GM23338 (cell line): ENCODE measurements at regions not wholly inside any gene's neighbourhood (a gene's known extent, or its start where the extent isn't known, plus 50 kb on each side); places are given as distances from the start of the nearest gene placed in this dataset.

Source experiments
- ATAC-seq: fragments of 200-7000 bp; cut with Tn5 transposase; 3 replicates; pipeline ENCODE4 v1.9.1; 2020
- DNase-seq: peaks from one replicate; pipeline ENCODE4 v3.0.0-alpha.2; 2015; ENCODE audit warnings: low spot score
- H2AFZ ChIP-seq: fragments of 200-600 bp; sonication (generic); 2 replicates; pipeline ENCODE4 v1.8.0; 2016; ENCODE audit warnings: antibody characterized with exemption, mild to moderate bottlenecking, moderate library complexity
- H3F3A ChIP-seq: fragments of 200-600 bp; sonication (generic); replicated peaks from 2 replicates; pipeline ENCODE4 v1.8.0; 2017; ENCODE audit warnings: antibody characterized with exemption, mixed run types, low read depth
- H3K27ac ChIP-seq: fragments of 200-600 bp; sonication (generic); 2 replicates; pipeline ENCODE4 v1.6.1; 2016; ENCODE audit warnings: low read depth
- H3K27me3 ChIP-seq: fragments of 200-600 bp; sonication (generic); 2 replicates; pipeline ENCODE4 v1.8.0; 2016; ENCODE audit warnings: mild to moderate bottlenecking, mixed run types, moderate library complexity; ENCODE audit not compliant: insufficient read depth
- H3K36me3 ChIP-seq: fragments of 200-600 bp; sonication (generic); 2 replicates; pipeline ENCODE4 v1.8.0; 2016; ENCODE audit warnings: mild to moderate bottlenecking; ENCODE audit not compliant: insufficient read depth
- H3K4me1 ChIP-seq: fragments of 200-600 bp; sonication (generic); 2 replicates; pipeline ENCODE4 v1.8.0; 2016; ENCODE audit warnings: mild to moderate bottlenecking, moderate library complexity; ENCODE audit not compliant: insufficient read depth
- H3K4me2 ChIP-seq: fragments of 200-600 bp; sonication (generic); 2 replicates; pipeline ENCODE4 v1.7.1; 2017; ENCODE audit warnings: mixed run types
- H3K4me3 ChIP-seq: fragments of 200-600 bp; sonication (generic); 2 replicates; pipeline ENCODE4 v1.6.1; 2016; ENCODE audit warnings: mixed run types
- H3K79me2 ChIP-seq: fragments of 200-600 bp; sonication (generic); replicated peaks from 2 replicates; pipeline ENCODE4 v1.8.0; 2017; ENCODE audit warnings: mild to moderate bottlenecking; ENCODE audit not compliant: insufficient read depth
- H3K9me2 ChIP-seq: fragments of 200-600 bp; sonication (generic); 2 replicates; pipeline ENCODE4 v1.8.0; 2017; ENCODE audit not compliant: insufficient read depth
- H4K20me1 ChIP-seq: fragments of 200-600 bp; sonication (generic); replicated peaks from 2 replicates; pipeline ENCODE4 v1.8.0; 2017; ENCODE audit warnings: mild to moderate bottlenecking; ENCODE audit not compliant: insufficient read depth
- H3K27ac Mint-ChIP-seq: 2 replicates; pipeline ENCODE4 v1.8.0; 2020; ENCODE audit warnings: inconsistent platforms, mild to moderate bottlenecking, moderate library complexity, mixed read lengths
- H3K27me3 Mint-ChIP-seq: 3 replicates; pipeline ENCODE4 v1.8.0; 2022; ENCODE audit warnings: low read depth, mild to moderate bottlenecking, moderate library complexity, mixed read lengths, inconsistent platforms; ENCODE audit not compliant: insufficient read depth, poor library complexity
- H3K36me3 Mint-ChIP-seq: 3 replicates; pipeline ENCODE4 v1.8.0; 2021; ENCODE audit warnings: low read depth, mild to moderate bottlenecking, inconsistent platforms, moderate library complexity, mixed read lengths
- H3K4me1 Mint-ChIP-seq: 3 replicates; pipeline ENCODE4 v1.8.0; 2020; ENCODE audit warnings: mild to moderate bottlenecking, inconsistent platforms, mixed read lengths
- H3K4me3 Mint-ChIP-seq: 3 replicates; pipeline ENCODE4 v1.8.0; 2021; ENCODE audit warnings: moderate library complexity, mild to moderate bottlenecking, inconsistent platforms, mixed read lengths
- H3K9me3 Mint-ChIP-seq: 3 replicates; pipeline ENCODE4 v1.8.0; 2020; ENCODE audit warnings: moderate library complexity, mild to moderate bottlenecking, inconsistent platforms, mixed read lengths
- CREB1 ChIP-seq: fragments of 250-450 bp; sonication (Bioruptor Pico); IDR thresholded peaks from 2 replicates; pipeline ENCODE4 v1.5.0; 2020; ENCODE audit warnings: low read depth, mild to moderate bottlenecking, moderate library complexity
- CTCF ChIP-seq, 2 experiments: fragments of 200-600 bp in 1 of 2; sonication (generic) in 1 of 2; conservative IDR thresholded peaks; 2 replicates each; pipeline versions ENCODE4 v1.5.1 to v1.6.1; 2016 to 2017; ENCODE audit warnings: antibody characterized with exemption in 2 of 2, low read depth in 2 of 2, mild to moderate bottlenecking in 2 of 2, moderate library complexity in 1 of 2
- ETS1 ChIP-seq: IDR thresholded peaks from 2 replicates; pipeline ENCODE4 v1.6.1; 2016; ENCODE audit warnings: antibody characterized with exemption
- EZH2 ChIP-seq: fragments of 200-600 bp; sonication (generic); IDR thresholded peaks from one replicate; pipeline ENCODE4 v1.8.0; 2017; ENCODE audit warnings: antibody characterized with exemption, mild to moderate bottlenecking, low read depth; ENCODE audit not compliant: unreplicated experiment
- EZH2phosphoT487 ChIP-seq: fragments of 200-600 bp; sonication (generic); IDR thresholded peaks from one replicate; pipeline ENCODE4 v1.8.1; 2018; ENCODE audit warnings: antibody characterized with exemption; ENCODE audit not compliant: unreplicated experiment
- JUNB ChIP-seq: IDR thresholded peaks from one replicate; pipeline ENCODE4 v1.6.1; 2016; ENCODE audit warnings: antibody characterized with exemption; ENCODE audit not compliant: unreplicated experiment
- NANOG ChIP-seq: IDR thresholded peaks from 2 replicates; pipeline ENCODE4 v1.6.1; 2016; ENCODE audit warnings: antibody characterized with exemption, borderline replicate concordance
- POLR2AphosphoS5 ChIP-seq: IDR thresholded peaks from 2 replicates; pipeline ENCODE4 v1.6.1; 2016; ENCODE audit warnings: antibody characterized with exemption, low read depth
- REST ChIP-seq: IDR thresholded peaks from one replicate; pipeline ENCODE4 v1.6.1; 2018; ENCODE audit warnings: antibody characterized with exemption; ENCODE audit not compliant: unreplicated experiment
- STAT1 ChIP-seq: IDR thresholded peaks from one replicate; pipeline ENCODE4 v1.6.1; 2016; ENCODE audit warnings: antibody characterized with exemption; ENCODE audit not compliant: unreplicated experiment
- ZNF114 ChIP-seq: fragments of 250-450 bp; sonication (Bioruptor Pico); IDR thresholded peaks from 2 replicates; pipeline ENCODE4 v1.5.0; 2020; ENCODE audit warnings: mild to moderate bottlenecking, moderate library complexity
- ZNF331 ChIP-seq: fragments of 250-450 bp; sonication (Bioruptor Pico); IDR thresholded peaks from 2 replicates; pipeline ENCODE4 v1.5.0; 2020; ENCODE audit warnings: low read depth, mild to moderate bottlenecking, moderate library complexity
- ZNF462 ChIP-seq: fragments of 250-450 bp; sonication (Bioruptor Pico); IDR thresholded peaks from 2 replicates; pipeline ENCODE4 v1.5.0; 2020; ENCODE audit warnings: mild to moderate bottlenecking, moderate library complexity

- H4K20me1 ChIP-seq, result no peaks in the 10 kb centered on the region
- Mint-ChIP-seq H3K36me3 (peaks cover 3% of the 10 kb centered on the region; the same call in 2 of the 3 replicates), H3K27me3 (peaks cover 5% of the 10 kb centered on the region), H3K9me3 (peaks cover 5% of the 10 kb centered on the region; the same call in 2 of the 3 replicates), H3K27ac (no peak overlapping the region), H3K4me1 (no peaks in the 10 kb centered on the region), H3K4me3 (no peak overlapping the region)
- DNase-seq (no peak), ATAC-seq (no peak)
- H3K4me3 ChIP-seq, result no peak overlapping the region
- no peaks in the 10 kb centered on the region for H3F3A ChIP-seq
- no peaks in the 10 kb centered on the region for H3K36me3 ChIP-seq
- TF ChIP-seq ZNF331 (CRISPR knock-in tag) (no peak), CTCF (conservative IDR thresholded peaks at IDR 0.05; ENCODE audit: low read depth in 2 of 2) (no peak), EZH2phosphoT487 (no peak), ZNF114 (CRISPR knock-in tag) (no peak), CREB1 (CRISPR knock-in tag) (no peak), REST (no peak), STAT1 (no peak), NANOG (no peak), POLR2AphosphoS5 (no peak), ETS1 (no peak), JUNB (no peak), EZH2 (no peak), ZNF462 (no peak)
- no peaks in the 10 kb centered on the region for H3K27me3 ChIP-seq
- H3K79me2 ChIP-seq, result no peaks in the 10 kb centered on the region
- H3K4me1 ChIP-seq, result no peaks in the 10 kb centered on the region
- no peak overlapping the region for H2AFZ ChIP-seq
- H3K27ac ChIP-seq, result no peak overlapping the region
- H3K4me2 ChIP-seq, result no peak overlapping the region
- no peaks in the 10 kb centered on the region for H3K9me2 ChIP-seq
Measured at GRCh38 chr4:173862754-173863153, 332.7 kb upstream of the HAND2 start.
